PFSK-1 (cell line): ENCODE measurements at regions not wholly inside any gene's neighbourhood (a gene's known extent, or its start where the extent isn't known, plus 50 kb on each side); places are given as distances from the start of the nearest gene placed in this dataset.

Source experiments
- POLR2AphosphoS5 ChIP-seq: IDR thresholded peaks from 2 replicates; pipeline ENCODE4 v1.6.1; 2012; ENCODE audit warnings: low read depth, mild to moderate bottlenecking, control low read depth, low read length, moderate library complexity
- SIN3A ChIP-seq: IDR thresholded peaks from 2 replicates; pipeline ENCODE4 v1.6.1; 2012; ENCODE audit warnings: mild to moderate bottlenecking, low read length, moderate library complexity, borderline replicate concordance; ENCODE audit not compliant: insufficient read depth
- TAF1 ChIP-seq: IDR thresholded peaks from 2 replicates; pipeline ENCODE4 v1.6.1; 2012; ENCODE audit warnings: low read length, control low read depth, borderline replicate concordance; ENCODE audit not compliant: insufficient read depth
- TF ChIP-seq, protein P1 (sequence below), 2 experiments: IDR thresholded peaks; 2 replicates each; pipeline versions ENCODE4 v1.6.1 to v1.8.0; 2011 to 2012; ENCODE audit warnings: low read depth in 2 of 2, low read length in 2 of 2, control low read depth in 1 of 2, inconsistent platforms in 1 of 2, mild to moderate bottlenecking in 1 of 2, moderate library complexity in 1 of 2; ENCODE audit not compliant: insufficient read depth in 1 of 2

DNA sequence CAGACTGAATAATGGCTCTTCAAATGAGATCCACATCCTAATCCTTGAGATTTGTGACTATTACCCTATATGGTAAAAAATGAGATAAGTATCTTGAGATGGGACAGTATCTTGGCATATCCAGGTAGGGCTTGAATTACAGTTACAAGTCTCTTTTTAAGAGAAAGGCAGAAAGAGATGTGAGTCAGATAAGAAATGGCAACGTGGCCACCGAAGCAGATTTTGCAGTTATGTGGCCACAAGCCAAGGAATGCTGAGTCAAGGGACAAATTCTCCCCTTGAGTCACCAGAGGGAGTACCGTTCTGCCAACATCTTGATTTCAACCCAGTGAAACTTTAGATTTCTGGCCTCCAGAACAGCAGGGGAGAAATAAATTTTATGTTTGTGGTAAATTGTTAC, 1983.0 kb upstream of the C9orf72 start:
- TF ChIP-seq TAF1 (no peak), POLR2AphosphoS5 (no peak), SIN3A (no peak)
- TF ChIP-seq, protein P1, sequence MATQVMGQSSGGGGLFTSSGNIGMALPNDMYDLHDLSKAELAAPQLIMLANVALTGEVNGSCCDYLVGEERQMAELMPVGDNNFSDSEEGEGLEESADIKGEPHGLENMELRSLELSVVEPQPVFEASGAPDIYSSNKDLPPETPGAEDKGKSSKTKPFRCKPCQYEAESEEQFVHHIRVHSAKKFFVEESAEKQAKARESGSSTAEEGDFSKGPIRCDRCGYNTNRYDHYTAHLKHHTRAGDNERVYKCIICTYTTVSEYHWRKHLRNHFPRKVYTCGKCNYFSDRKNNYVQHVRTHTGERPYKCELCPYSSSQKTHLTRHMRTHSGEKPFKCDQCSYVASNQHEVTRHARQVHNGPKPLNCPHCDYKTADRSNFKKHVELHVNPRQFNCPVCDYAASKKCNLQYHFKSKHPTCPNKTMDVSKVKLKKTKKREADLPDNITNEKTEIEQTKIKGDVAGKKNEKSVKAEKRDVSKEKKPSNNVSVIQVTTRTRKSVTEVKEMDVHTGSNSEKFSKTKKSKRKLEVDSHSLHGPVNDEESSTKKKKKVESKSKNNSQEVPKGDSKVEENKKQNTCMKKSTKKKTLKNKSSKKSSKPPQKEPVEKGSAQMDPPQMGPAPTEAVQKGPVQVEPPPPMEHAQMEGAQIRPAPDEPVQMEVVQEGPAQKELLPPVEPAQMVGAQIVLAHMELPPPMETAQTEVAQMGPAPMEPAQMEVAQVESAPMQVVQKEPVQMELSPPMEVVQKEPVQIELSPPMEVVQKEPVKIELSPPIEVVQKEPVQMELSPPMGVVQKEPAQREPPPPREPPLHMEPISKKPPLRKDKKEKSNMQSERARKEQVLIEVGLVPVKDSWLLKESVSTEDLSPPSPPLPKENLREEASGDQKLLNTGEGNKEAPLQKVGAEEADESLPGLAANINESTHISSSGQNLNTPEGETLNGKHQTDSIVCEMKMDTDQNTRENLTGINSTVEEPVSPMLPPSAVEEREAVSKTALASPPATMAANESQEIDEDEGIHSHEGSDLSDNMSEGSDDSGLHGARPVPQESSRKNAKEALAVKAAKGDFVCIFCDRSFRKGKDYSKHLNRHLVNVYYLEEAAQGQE (IDR thresholded peaks at IDR 0.05; ENCODE audit: insufficient read depth in 1 of 2, low read depth in 2 of 2, low read length in 2 of 2): no peak
